CD4-positive, alpha-beta T cell treated with Interleukin-2 at 100 ng/mL for 4 hours (primary cell): ENCODE measurements at regions not wholly inside any gene's neighbourhood (a gene's known extent, or its start where the extent isn't known, plus 50 kb on each side); places are given as distances from the start of the nearest gene placed in this dataset.
A peak's percentile ranks its signal among the peaks of the same experiment; 100 is the strongest.
"Not testable (repeated sequence)": the region's sequence is repeated elsewhere in the genome, so short reads cannot be mapped to it uniquely, and the experiment has no call there.

Source experiments
- DNase-seq: peaks from one replicate; pipeline ENCODE4 v3.0.0-alpha.2; 2020; ENCODE audit warnings: low spot score

- no peak for DNase-seq
Measured at GRCh38 chr15:91356083-91356482, 256.0 kb downstream of the SV2B start.

GRCh38 chr15:91357011-91357410 is 257.0 kb downstream of the SV2B start:
- DNase-seq: no peak

GRCh38 chr15:91357486-91357885 is 257.4 kb downstream of the SV2B start:
- no peak for DNase-seq

GRCh38 chr15:91358405-91358804 is 258.3 kb downstream of the SV2B start:
- no peak for DNase-seq

- not testable (repeated sequence) for DNase-seq
Measured at GRCh38 chr15:91361696-91362095, 261.6 kb downstream of the SV2B start.

GRCh38 chr15:91366111-91366510 is 266.1 kb downstream of the SV2B start:
- DNase-seq: no peak

GRCh38 chr15:91368611-91369010 is 268.6 kb downstream of the SV2B start:
- DNase-seq: no peak

- DNase-seq: peak; percentile 0
Measured at GRCh38 chr15:91369823-91370222, 269.8 kb downstream of the SV2B start.

- DNase-seq: peak; percentile 2
Measured at GRCh38 chr15:91371345-91371744, 271.3 kb downstream of the SV2B start.

GRCh38 chr15:91374336-91374735 is 274.3 kb downstream of the SV2B start:
- DNase-seq: no peak

- no peak for DNase-seq
Measured at GRCh38 chr15:91376038-91376437, 276.0 kb downstream of the SV2B start.

GRCh38 chr15:91380114-91380513 is 280.1 kb downstream of the SV2B start:
- DNase-seq: no peak

GRCh38 chr15:91383532-91383931 is 283.5 kb downstream of the SV2B start:
- no peak for DNase-seq

- no peak for DNase-seq
Measured at GRCh38 chr15:91384189-91384730, 284.2 kb downstream of the SV2B start.

- DNase-seq: peak; percentile 30
Measured at GRCh38 chr15:91385311-91385710, 285.3 kb downstream of the SV2B start.

- DNase-seq: no peak
Measured at GRCh38 chr15:91393186-91393585, 293.1 kb downstream of the SV2B start.

GRCh38 chr15:91400481-91400880 is 300.4 kb downstream of the SV2B start:
- no peak for DNase-seq

- DNase-seq: peak; percentile 56
Measured at GRCh38 chr15:91407269-91407889, 307.3 kb downstream of the SV2B start.

GRCh38 chr15:91408476-91409076 is 308.5 kb downstream of the SV2B start:
- no peak for DNase-seq

- DNase-seq: no peak
Measured at GRCh38 chr15:91409387-91409786, 309.3 kb downstream of the SV2B start.

GRCh38 chr15:91411586-91411985 is 311.5 kb downstream of the SV2B start:
- DNase-seq: no peak

- no peak for DNase-seq
Measured at GRCh38 chr15:91412138-91412928, 312.3 kb downstream of the SV2B start.

GRCh38 chr15:91413142-91413541 is 313.1 kb downstream of the SV2B start:
- DNase-seq: no peak
